GM12878 (cell line): ENCODE measurements at regions not wholly inside any gene's neighbourhood (a gene's known extent, or its start where the extent isn't known, plus 50 kb on each side); places are given as distances from the start of the nearest gene placed in this dataset.

Experiments
- ATAC-seq: fragments of 200-7000 bp; cut with Tn5 transposase; 3 replicates; pipeline ENCODE4 v1.9.1; 2020; ENCODE audit warnings: mild to moderate bottlenecking, moderate library complexity
- BruUV-seq: library from RNA; stranded (reverse); fragments of 400-500 nt; replicated peaks from 2 replicates; lab custom pipeline; 2021; lab: Mats Ljungman, UMichigan
- CTCF ChIA-PET: fragments of 300-600 bp; sonication (Branson Sonifier 250); formaldehyde crosslinking; extraction: SDS; loops from one replicate; lab custom pipeline; 2021; ENCODE audit warnings: inconsistent platforms; lab: Yijun Ruan, JAX
- POLR2A ChIA-PET: fragments of 350-600 bp; formaldehyde crosslinking; extraction: SDS; loops from one replicate; lab custom pipeline; 2021; ENCODE audit warnings: inconsistent platforms; lab: Charles Lee
- RAD21 ChIA-PET: fragments of 300-600 bp; sonication (Branson Sonifier 250); formaldehyde crosslinking; loops from one replicate; lab custom pipeline; 2023; ENCODE audit warnings: antibody characterized with exemption; ENCODE audit not compliant: unreplicated experiment; lab: Charles Lee
- SMC1A ChIA-PET: fragments of 300-600 bp; sonication (Branson Sonifier 250); formaldehyde crosslinking; loops from one replicate; lab custom pipeline; 2023; ENCODE audit not compliant: unreplicated experiment, uncharacterized antibody; lab: Charles Lee
- DNase-seq: peaks from one replicate; pipeline ENCODE4 v3.0.0-alpha.2; 2011; ENCODE audit warnings: low read depth, low spot score
- FAIRE-seq: peaks from 3 replicates; lab custom pipeline; 2011; peaks lifted over from hg19 to GRCh38; lab: Jason Lieb, UNC
- H2AFZ ChIP-seq: 2 replicates; pipeline ENCODE4 v1.6.0; 2011; ENCODE audit warnings: low read depth, low read length, control low read depth; ENCODE audit not compliant: control insufficient read depth
- H3K27ac ChIP-seq: 2 replicates; pipeline ENCODE4 v1.5.1; 2011; ENCODE audit warnings: control low read depth; ENCODE audit not compliant: control insufficient read depth, insufficient read depth
- H3K27me3 ChIP-seq, 2 experiments: replicated peaks in 1 of 2; 2 replicates each; pipeline versions ENCODE4 v1.6.0 to v1.6.1; 2011; ENCODE audit warnings: low read length in 1 of 2; ENCODE audit not compliant: control insufficient read depth in 2 of 2, insufficient read depth in 2 of 2
- H3K36me3 ChIP-seq, 2 experiments: 2 replicates each; pipeline ENCODE4 v1.5.1; 2011; ENCODE audit warnings: low read length in 1 of 2; ENCODE audit not compliant: control insufficient read depth in 2 of 2, insufficient read depth in 2 of 2
- H3K4me1 ChIP-seq: 2 replicates; pipeline ENCODE4 v1.6.1; 2011; ENCODE audit warnings: mild to moderate bottlenecking, low read length, moderate library complexity, mixed read lengths; ENCODE audit not compliant: control insufficient read depth, insufficient read depth
- H3K4me2 ChIP-seq: 2 replicates; pipeline ENCODE4 v1.6.0; 2011; ENCODE audit warnings: control low read depth; ENCODE audit not compliant: control insufficient read depth, insufficient read depth
- H3K4me3 ChIP-seq: fragments of 200-600 bp; sonication (generic); 2 replicates; pipeline ENCODE4 v1.5.1; 2016
- H3K79me2 ChIP-seq: 2 replicates; pipeline ENCODE4 v1.6.0; 2011; ENCODE audit warnings: low read length; ENCODE audit not compliant: control insufficient read depth, insufficient read depth
- H3K9ac ChIP-seq: 2 replicates; pipeline ENCODE4 v1.8.0; 2011; ENCODE audit warnings: low read length, control low read depth, mixed read lengths; ENCODE audit not compliant: control insufficient read depth, insufficient read depth
- H3K9me3 ChIP-seq: replicated peaks from 3 replicates; pipeline ENCODE4 v1.5.1; 2011; ENCODE audit warnings: mild to moderate bottlenecking, low read length; ENCODE audit not compliant: control insufficient read depth, insufficient read depth
- H4K20me1 ChIP-seq: 2 replicates; pipeline ENCODE4 v1.6.0; 2011; ENCODE audit not compliant: control insufficient read depth, insufficient read depth
- ELK1 ChIP-seq: IDR thresholded peaks from 2 replicates; pipeline ENCODE4 v1.6.1; 2012; ENCODE audit warnings: low read depth, low read length, improper control_type of control experiment
- HSF1 ChIP-seq: fragments of 150-350 bp; IDR thresholded peaks from 2 replicates; pipeline ENCODE4 v1.6.1; 2014; ENCODE audit warnings: mild to moderate bottlenecking, low read depth, low read length
- PRDM15 ChIP-seq: fragments of 450-650 bp; formaldehyde crosslinking; IDR thresholded peaks from 2 replicates; pipeline ENCODE4 v1.4.0; 2020; ENCODE audit warnings: mild to moderate bottlenecking, moderate library complexity
- RB1 ChIP-seq: fragments of 450-650 bp; formaldehyde crosslinking; IDR thresholded peaks from 2 replicates; pipeline ENCODE4 v1.6.1; 2017; ENCODE audit warnings: mild to moderate bottlenecking, borderline replicate concordance
- SMC3 ChIP-seq: IDR thresholded peaks from 2 replicates; pipeline ENCODE4 v1.6.1; 2011; ENCODE audit warnings: low read length, improper control_type of control experiment, borderline replicate concordance
- STAT3 ChIP-seq: IDR thresholded peaks from 2 replicates; pipeline ENCODE4 v1.6.1; 2011; ENCODE audit warnings: low read depth, low read length, improper control_type of control experiment
- YY1 ChIP-seq: IDR thresholded peaks from 2 replicates; pipeline ENCODE4 v1.6.1; 2011; ENCODE audit warnings: low read depth, mild to moderate bottlenecking, low read length
- ZBTB33 ChIP-seq: fragments of 450-650 bp; IDR thresholded peaks from 2 replicates; pipeline ENCODE4 v1.6.1; 2017; ENCODE audit warnings: mild to moderate bottlenecking
- WGBS: methylation state at CpG from one replicate; pipeline ENCODE4 v1.1.6; 2016; ENCODE audit warnings: low lambda C conversion rate; ENCODE audit not compliant: insufficient replicate concordance, insufficient coverage; ENCODE audit errors: missing lambda C conversion rate; 5-methylcytosine and 5-hydroxymethylcytosine counted together
- in situ Hi-C: fragments of 300-500 bp; cut with MboI; formaldehyde crosslinking; loops from 9 replicates; pipeline ENCODE4 v1.14.3; 2018; ENCODE audit warnings: mixed read lengths
- intact Hi-C: fragments of 100-400 bp; cut with micrococcal nuclease; formaldehyde crosslinking; loops from one replicate; pipeline ENCODE4 v1.14.2; 2022; ENCODE audit not compliant: unreplicated experiment

- ChIA-PET SMC1A (no interaction called here), CTCF (no interaction called here), POLR2A (no interaction called here), RAD21 (no interaction called here)
- 0% methylated on average over 3 of the region's 3 CpGs for WGBS
- Histone ChIP-seq H4K20me1 (no peaks in the 10 kb centered on the region), H3K27ac (no peak overlapping the region), H3K27me3 (no peaks in the 10 kb centered on the region; a peak in 1 of 4 replicates), H3K4me1 (no peaks in the 10 kb centered on the region), H3K79me2 (no peaks in the 10 kb centered on the region), H3K9me3 (no peaks in the 10 kb centered on the region), H3K4me2 (no peak overlapping the region), H2AFZ (no peak overlapping the region), H3K4me3 (no peak overlapping the region), H3K9ac (no peak overlapping the region), H3K36me3 (no peaks in the 10 kb centered on the region)
- intact Hi-C loops = no loop called here
- in situ Hi-C loops = no loop called here
- ATAC-seq = no peak
- FAIRE-seq = no peak
- TF ChIP-seq YY1 = no peak
- TF ChIP-seq ZBTB33 = no peak
- TF ChIP-seq PRDM15 = no peak
- no peak for TF ChIP-seq STAT3
- no peak for TF ChIP-seq SMC3
- no peak for TF ChIP-seq RB1
- no peak for TF ChIP-seq HSF1
- no peak for TF ChIP-seq ELK1
- DNase-seq = no peak
- no TSS peak for BruUV-seq
Observed at GRCh38 chr1:34270181-34270580, 93.5 kb downstream of the C1orf94 start.
